GM21723 (cell line): ENCODE measurements at regions not wholly inside any gene's neighbourhood (a gene's known extent, or its start where the extent isn't known, plus 50 kb on each side); places are given as distances from the start of the nearest gene placed in this dataset.

Source experiments
- ATAC-seq: cut with Tn5 transposase; IDR thresholded peaks from one replicate; pipeline ENCODE4 v1.9.1; 2021; ENCODE audit warnings: mild to moderate bottlenecking, moderate library complexity; ENCODE audit not compliant: unreplicated experiment

DNA sequence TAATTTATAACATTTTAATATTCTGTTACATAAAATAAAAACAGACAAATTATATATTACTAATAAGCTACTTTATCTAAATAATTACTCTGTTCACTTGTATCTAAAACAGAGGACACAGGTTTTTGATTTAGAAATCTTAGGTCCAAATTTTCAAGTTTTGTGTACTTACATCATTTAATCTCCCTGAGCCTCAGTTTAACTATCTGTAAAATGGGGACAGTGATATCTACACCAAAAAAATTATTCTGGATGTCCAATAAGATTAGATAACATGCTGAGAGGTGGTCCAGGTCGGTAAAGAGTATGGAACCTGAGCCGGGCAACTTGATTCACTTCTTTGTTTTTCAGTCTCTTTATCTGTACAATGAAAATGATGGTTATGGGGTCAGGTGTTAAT is 263.8 kb upstream of the CDIN1 start:
- no peak for ATAC-seq

DNA sequence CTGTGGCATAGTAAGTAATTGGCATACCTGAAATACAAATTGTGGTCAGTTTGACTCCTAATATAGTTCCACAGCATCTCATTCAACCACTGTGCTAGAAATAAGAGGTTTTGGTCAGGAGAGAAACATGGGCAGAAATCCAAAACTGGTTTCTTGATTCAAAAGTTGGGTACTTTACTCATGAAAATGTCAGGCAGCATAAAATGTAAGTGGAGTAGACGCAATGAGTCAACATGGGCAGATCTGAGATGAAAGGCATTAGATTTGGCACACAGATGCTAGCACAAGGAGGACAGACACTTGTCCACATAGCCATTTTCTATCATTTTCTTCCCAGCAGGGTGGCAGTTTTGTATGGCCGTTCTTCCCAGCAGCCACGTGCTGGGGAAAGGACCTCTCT is 255.8 kb upstream of the CDIN1 start:
- ATAC-seq, result no peak

- ATAC-seq, result no peak
These were observed 254.2 kb upstream of the CDIN1 start for GRCh38 chr15:36325206-36325605.

DNA sequence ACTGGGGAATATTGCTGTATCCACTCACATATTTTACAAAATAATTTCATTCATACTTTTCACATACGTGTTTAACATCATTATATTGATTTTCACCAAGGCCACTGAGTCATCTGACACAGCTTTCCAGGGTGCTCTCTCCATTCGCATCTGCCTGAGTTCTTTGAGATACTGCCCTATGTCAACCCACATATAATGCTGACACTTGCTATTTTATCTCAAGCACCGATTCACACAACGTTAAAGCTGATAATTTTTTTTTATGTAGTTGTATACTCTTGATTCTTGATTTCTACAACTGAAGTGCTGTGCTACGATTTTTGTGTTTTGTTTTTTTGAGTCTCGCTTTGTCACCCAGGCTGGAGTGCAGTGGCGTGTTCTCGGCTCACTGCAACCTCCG is 249.8 kb upstream of the CDIN1 start:
- ATAC-seq, result no peak

GRCh38 chr15:36330598-36330997 is 248.8 kb upstream of the CDIN1 start:
- ATAC-seq, result no peak

GRCh38 chr15:36331531-36332275 is 247.7 kb upstream of the CDIN1 start:
- ATAC-seq, result no peak

DNA sequence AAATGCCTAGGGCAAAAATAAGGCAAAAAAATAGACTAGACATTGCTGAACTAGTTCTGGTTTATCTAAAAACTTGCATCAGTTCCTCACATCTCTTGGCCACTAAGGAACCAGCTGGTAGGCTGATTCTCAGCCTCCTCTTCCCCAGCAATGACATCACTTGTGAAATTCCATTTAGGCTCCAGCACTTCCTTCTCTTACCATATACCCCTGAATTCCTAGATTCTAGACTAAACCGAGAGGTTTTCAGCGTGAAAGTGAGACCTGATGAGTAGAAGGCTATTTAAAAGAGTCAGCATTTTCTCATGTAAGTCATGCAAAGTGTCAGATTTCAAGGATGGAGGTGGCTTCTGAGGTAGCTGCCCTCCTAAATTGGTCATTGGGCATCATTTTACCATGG is 247.1 kb upstream of the CDIN1 start:
- no peak for ATAC-seq

GRCh38 chr15:36332896-36333295 is 246.5 kb upstream of the CDIN1 start:
- ATAC-seq, result no peak

GRCh38 chr15:36334059-36334458 is 245.4 kb upstream of the CDIN1 start:
- ATAC-seq, result no peak

DNA sequence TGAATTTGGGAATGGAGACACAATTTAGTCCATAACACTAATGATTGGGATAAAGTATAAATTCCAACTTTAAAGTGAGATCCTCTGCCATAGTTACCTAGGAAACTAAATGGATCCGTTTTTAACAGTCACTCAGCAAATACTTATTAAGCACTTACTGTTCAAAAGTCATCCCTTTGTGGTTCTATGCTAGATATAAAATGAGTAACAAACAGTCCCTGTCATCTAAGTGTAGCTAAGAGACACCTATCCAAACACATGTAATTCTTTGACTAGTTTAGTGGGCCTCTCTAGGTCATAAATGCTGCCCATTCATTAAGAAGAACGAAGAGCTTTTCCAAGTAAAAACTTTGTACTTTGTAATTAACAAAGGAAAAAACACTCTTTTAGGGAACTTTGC is 244.2 kb upstream of the CDIN1 start:
- ATAC-seq, result no peak

DNA sequence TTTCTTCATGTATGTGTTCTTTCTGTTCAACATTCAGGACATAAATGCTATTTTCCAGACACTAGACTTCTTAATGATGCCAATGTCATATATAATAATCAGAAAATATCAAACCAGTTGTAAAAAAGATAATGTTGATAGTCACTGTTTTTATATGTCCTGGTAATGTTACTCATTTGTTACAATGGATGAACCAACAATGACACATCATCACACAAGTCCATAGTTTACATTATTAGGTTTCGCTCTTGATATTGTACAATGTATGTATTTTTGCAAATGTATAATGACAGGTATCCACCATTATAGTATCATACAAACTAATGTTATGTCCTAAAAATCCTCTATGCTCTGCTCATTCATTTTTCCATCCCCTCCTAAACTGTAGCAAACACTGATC is 243.8 kb upstream of the CDIN1 start:
- ATAC-seq, result no peak

DNA sequence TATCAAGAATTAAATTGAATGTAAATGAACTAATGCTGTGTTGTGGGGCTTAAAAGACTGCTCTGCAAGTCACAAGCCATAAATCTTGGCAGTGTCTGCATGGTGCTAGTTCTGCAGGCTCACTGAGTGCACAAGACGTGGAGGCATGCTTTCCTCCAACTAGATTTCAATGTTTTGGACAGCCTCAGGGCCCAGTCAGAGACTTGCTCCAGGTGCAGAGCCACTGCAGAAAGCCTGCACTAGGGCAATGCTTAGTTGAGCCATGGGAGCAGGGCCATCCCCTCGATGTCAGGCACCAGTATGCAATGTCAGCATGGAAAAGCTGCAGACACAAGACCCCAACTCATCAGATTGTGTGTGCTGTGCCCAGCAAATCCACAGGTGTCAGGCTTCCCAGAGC is 234.5 kb upstream of the CDIN1 start:
- ATAC-seq, result no peak

DNA sequence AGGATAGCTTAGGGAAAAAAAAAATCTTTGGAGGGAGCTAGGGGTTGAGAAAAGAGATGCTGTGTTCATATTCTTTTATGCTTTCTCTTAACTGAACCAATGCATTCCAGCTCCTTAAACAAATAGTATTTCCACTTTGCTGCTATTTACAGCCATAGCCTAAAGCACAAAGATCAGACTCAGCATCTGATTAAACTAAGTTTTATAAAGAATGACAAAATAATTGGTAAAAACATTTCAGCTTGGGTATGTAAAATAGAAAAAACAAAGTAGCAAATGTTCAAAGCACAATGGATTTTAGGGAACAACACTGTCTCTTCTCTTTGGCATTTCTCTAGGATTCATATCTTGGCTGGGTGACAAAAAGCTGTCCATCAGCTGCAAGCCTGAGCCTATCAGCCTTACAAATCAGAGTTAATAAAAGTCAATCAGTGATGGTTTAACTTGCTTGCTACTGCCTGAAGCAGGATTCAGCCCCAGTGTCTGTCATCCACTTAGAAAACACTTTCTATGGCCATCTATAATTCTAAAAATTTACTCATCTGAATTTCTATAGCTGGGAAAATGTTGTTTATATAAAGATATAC is 232.1 kb upstream of the CDIN1 start:
- ATAC-seq, result no peak

- no peak for ATAC-seq
These were observed 223.0 kb upstream of the CDIN1 start for GRCh38 chr15:36356466-36356865.

- ATAC-seq, result no peak
These were observed 222.3 kb upstream of the CDIN1 start for GRCh38 chr15:36356978-36357601.

DNA sequence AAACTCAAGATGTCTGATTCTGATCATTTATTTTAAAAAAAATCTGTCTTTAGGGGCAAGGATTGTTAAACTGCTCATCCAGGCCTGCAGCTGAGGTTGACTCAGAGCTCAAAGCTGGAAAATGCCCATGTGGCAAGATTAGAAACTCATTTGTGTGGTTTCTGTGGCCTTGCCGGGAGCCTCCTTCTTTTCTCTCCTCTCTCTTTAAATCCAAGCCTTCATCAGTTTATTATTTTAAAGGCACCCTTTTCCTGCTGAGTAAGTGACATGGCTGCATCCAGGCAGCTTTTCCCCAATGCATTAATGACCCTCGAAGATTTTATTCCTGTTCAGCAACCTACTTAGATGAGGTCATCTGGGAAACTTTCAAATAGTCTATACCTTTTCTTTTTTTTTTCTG is 221.3 kb upstream of the CDIN1 start:
- ATAC-seq, result no peak

GRCh38 chr15:36358523-36358922 is 220.9 kb upstream of the CDIN1 start:
- ATAC-seq, result no peak

DNA sequence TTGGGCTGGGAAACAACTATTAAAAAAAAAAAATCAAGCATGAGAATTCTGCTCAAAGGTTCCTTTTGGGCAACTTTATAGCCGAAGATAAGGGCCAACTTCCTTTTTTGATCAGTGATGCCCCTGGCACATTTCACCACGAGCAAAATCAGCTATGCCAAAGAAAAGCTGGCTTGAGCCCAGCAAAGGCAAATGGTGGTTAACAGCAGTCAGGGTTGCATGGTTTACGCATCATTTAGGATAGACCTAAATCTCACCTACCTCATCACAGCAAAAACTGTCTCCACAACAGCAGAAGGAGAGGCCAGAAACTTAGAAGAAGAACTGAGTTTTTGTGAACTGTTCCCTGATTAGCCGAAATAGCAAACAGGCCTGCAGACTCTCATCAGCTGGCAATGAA is 220.1 kb upstream of the CDIN1 start:
- ATAC-seq, result no peak

DNA sequence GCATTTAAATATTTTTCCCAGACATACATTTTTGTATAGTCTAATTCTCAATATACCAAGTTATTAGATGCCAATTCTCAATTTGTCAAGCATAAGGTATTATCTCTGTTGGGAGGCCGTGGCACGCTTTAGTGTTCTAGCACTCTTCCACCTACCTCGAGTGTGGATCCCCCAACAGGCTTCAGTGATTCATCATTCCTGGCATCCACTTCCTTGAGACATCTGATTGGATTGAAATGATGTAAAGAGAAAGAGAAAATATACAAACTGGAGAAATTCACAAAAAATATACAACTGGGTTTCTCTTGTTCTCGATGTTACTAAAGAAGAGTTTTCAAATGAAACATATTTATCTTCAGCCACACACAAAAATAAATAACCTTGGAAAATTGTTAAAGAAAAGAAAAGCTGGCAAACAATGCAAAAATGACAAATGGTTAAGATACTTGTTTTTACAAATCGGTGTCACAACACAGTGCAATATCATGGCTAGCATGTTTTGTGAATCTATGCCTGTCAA is 218.0 kb upstream of the CDIN1 start:
- ATAC-seq, result no peak

GRCh38 chr15:36362509-36362915 is 216.9 kb upstream of the CDIN1 start:
- ATAC-seq, result no peak

DNA sequence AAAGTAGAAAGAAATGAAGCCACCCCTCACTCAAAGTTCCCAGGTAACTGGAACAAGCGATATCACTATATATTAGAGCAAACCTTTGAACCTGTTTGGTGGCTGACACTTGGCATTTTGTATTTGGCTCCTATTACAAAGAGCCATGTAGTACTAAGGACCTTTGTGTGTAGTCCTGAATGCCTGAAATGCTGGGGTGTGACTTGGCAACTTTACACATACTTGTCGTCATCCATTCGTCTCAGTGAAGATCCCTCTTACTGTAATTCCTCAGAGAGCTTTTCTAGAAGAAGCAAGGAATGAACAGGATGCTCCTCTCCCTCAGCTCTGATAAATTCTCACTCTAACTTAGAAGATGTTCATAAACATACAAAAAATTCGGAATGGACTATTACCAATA is 216.1 kb upstream of the CDIN1 start:
- no peak for ATAC-seq

DNA sequence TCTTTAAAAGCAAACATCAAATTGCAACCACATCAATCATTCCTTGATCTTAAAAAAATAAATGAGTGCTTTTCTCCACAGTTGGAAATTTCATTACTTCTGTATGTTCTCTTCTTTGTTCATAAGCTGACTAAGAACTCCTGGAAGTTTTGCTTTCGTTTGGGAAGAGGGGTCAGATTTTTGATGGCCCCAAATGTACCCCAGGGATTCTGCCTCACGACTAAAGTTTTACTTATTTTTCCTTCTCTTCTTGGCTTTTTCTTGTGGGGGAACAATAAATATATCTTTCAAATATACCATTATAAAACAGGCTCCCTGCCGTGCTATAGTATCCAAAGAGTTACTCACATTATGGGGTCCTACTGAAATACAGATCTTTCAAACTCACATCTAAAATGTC is 215.0 kb upstream of the CDIN1 start:
- ATAC-seq, result no peak
